Colon (tissue), 2 donors: ENCODE measurements at regions not wholly inside any gene's neighbourhood (a gene's known extent, or its start where the extent isn't known, plus 50 kb on each side); places are given as distances from the start of the nearest gene placed in this dataset.

Experiments
- FAIRE-seq: peaks from 2 replicates; lab custom pipeline; 2012; peaks lifted over from hg19 to GRCh38; lab: Jason Lieb, UNC
- donor health status: control.
- donor health status: control.

GRCh38 chr1:80048716-80049115, 1042.2 kb upstream of the ADGRL4 start:
- no peak for FAIRE-seq

DNA sequence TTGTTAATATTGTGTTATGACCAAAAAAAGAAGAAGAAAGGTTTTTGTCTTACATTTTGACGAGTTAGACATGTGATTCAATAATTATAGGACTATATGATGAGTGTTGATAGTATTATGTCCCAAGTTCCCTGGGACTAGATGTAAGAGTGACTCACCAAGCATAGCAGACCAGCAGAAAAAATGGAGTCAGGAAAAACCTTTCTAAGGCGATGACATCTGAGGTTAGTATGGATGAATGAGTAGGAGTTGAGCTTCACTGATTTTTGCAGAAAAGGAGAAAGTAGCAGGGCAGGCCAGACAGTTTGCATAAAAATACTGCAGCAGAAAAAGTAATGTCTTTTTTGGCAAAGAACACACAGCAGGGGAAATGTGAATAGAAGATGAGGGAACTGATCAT, 1041.3 kb upstream of the ADGRL4 start:
- no peak for FAIRE-seq

- no peak for FAIRE-seq
These were observed 1038.1 kb upstream of the ADGRL4 start for GRCh38 chr1:80044662-80045061.

GRCh38 chr1:80036690-80037432, 1030.3 kb upstream of the ADGRL4 start:
- no peak for FAIRE-seq

DNA sequence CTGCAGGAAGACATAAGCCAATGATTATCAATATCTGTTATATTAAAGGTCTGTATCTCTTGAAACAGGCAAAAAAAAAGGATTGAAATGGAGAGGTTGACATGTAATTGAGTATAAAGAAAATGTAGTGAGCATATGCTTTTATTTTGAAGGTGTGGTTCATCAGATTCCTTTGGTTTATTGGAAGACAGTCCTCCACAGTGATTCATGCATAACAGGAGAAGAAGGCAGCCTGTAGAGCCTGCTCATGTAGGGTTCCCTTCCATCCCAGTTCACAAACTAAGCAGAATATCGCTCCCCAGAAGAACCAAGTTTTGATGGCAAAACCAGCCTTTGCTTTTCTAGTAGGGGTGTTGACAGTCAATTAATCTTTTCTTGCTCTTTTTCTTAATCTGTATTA, 1016.8 kb upstream of the ADGRL4 start:
- FAIRE-seq: no peak

DNA sequence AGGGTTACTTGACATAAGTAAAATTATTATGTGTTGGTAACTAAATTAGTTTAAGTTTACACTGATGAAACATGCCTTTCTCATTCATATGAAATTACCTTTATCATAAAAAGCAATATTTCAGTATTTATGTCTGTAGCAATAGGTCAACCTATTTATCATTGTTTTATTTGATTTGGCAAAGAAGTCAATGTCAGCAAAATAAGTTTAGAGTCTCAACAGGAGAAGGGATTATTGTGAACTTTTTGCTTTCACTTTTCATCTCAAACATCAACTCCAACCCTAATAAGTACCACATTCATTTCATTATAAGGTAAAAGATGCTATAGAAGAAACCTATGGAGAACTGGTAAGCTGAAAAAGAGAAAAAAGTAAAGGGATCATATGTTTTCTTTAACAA, 1015.4 kb upstream of the ADGRL4 start:
- no peak for FAIRE-seq

- FAIRE-seq: no peak
These were observed 1011.8 kb upstream of the ADGRL4 start for GRCh38 chr1:80018348-80018747.

DNA sequence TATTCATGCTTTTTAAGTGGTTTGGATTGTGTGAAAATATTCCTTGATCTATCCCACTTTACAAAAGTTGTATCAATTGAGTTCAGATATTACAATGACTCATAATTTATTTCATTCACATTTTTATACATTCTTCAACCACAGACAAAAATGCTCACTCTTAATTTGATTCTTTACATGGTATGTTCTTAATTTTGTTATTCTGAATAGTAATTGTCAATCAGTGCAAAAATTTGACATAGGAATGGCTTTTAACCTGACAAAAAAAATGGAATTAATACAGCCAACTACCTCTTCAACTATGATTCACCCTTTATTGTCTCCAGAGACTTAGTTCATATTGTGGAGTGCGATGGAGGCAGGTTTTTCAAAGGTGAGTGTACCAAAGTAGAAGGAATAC, 1002.4 kb upstream of the ADGRL4 start:
- no peak for FAIRE-seq

GRCh38 chr1:80003250-80003649, 996.7 kb upstream of the ADGRL4 start:
- FAIRE-seq: no peak

GRCh38 chr1:79988401-79988800, 981.9 kb upstream of the ADGRL4 start:
- no peak for FAIRE-seq

DNA sequence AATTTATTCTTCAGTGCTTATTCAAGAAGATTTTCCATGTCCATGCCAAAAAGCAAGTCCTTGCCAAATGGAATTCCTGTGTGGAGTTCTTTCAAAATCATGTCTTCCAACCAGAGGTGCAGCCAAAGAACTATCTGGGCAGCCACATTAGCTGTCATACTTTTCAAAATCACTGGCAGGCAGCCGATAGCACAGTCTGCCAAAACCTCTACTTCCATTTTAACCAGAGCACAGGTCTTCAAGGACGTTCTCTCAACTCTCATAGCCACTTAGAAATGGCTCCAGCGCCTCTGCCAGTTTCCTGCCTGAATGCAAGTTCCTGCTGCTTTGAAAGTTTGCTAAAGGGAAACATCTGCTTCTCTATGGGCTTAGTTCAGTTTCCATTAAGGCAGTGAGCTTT, 975.7 kb upstream of the ADGRL4 start:
- no peak for FAIRE-seq

DNA sequence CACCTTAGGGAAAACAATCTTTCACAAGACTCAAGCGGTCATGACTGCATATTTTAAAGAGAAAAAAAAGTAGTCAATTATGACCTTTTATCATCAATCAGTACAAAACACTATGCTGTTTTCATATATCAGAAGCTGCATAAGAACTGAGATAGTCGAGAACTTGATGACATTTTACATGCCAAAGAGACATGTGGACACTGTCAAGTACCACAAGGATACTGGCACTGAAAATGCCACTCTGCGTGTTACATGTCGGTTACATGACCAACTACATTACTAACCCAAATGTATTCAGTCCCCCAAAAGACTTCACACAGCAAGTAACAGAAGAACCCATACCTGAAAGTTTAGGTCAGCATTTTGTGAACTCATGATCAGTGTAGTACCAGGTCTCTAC, 975.0 kb upstream of the ADGRL4 start:
- no peak for FAIRE-seq

- no peak for FAIRE-seq
These were observed 972.8 kb upstream of the ADGRL4 start for GRCh38 chr1:79979346-79979745.

DNA sequence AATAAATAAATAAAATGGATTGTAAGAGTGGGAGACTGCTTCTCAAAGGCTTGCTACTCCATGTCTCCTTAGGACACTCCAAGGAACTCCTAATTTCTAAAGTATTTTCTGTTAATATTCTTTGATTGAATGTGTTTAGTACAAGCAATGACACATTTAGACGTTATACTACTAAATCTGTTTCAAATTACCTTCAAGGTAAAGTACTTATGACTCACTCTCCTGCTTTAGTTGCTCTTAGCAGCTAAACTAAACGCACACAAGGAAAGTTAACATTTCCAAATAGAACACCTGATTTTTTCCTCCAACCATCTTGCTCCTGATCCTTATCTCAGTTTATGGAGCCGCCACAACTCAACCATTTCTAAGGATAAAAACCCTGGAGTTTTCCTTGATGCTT, 969.8 kb upstream of the ADGRL4 start:
- no peak for FAIRE-seq

DNA sequence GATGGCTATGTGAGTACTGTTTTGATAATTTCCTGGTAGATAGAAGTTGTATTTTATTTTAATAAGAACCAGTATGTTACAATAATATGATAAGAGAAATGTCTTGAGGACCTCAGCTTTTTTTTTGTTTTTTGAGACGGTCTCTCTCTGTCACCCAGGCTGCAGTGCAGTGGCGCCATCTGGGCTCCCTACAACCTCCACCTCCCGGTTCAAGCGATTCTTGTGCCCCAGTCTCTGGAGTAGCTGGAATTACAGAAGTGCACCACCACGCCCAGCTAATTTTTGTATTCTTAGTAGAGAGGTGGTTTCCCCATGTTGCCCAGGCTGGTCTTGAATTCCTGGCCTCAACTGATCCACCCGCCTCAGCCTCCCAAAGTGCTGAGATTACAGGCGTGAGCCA, 968.1 kb upstream of the ADGRL4 start:
- no peak for FAIRE-seq

DNA sequence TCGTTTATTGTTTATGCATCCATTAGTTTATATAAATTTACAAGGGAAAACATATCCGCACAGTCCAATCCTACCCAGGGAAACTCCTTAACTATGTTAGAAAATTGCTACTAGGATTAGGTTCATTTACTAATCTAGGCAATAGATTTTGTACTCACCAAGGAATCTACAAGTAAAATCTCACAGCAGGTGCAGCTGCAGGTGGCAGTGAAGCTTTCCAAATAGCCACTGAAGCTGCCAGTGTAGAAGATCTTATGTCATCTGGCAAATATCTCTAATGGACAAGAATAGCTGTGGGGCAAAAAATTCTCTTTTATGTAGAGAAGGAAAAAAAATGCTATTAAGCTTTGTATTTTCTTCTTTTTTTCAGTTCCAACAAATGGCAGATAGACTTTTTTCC, 963.4 kb upstream of the ADGRL4 start:
- no peak for FAIRE-seq

- no peak for FAIRE-seq
These were observed 959.9 kb upstream of the ADGRL4 start for GRCh38 chr1:79966438-79966837.

GRCh38 chr1:79959635-79960034, 953.1 kb upstream of the ADGRL4 start:
- no peak for FAIRE-seq

DNA sequence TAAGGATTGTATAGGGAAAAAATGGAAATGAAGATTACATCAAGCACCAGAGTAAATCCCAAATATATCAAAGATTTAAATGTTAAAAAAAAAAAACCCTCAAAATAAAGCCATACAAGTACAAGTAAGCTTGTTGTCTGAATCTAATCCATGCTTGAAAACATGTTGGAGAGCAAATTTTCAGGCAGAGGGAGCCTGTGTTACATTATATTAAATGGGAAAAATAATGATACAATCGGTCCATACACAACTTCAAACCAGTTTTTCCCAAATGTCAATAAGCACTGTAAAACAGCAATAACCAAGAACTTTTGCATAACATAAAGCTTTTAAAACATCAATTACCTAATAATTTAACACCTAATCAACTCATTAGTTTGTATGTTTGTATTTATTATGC, 949.4 kb upstream of the ADGRL4 start:
- no peak for FAIRE-seq

- FAIRE-seq: no peak
These were observed 944.0 kb upstream of the ADGRL4 start for GRCh38 chr1:79950511-79950910.

DNA sequence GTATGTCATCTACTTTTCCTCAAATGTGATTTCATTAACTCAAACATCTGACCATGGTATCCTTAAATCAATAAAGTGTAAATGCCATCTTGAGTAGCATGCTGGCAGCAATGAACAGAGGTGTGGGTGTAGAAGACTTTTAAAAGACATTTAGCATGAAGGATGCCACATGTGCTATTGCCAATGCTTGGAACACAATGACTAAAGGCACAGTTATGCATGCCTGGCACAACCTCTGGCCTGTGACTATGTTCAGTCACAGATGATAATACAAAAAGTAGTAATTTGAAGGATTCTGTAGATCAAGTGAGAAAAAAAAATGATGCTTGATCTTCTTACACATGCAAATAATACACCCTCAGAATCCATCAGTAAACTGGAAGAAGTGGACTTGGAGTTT, 938.9 kb upstream of the ADGRL4 start:
- FAIRE-seq: no peak

DNA sequence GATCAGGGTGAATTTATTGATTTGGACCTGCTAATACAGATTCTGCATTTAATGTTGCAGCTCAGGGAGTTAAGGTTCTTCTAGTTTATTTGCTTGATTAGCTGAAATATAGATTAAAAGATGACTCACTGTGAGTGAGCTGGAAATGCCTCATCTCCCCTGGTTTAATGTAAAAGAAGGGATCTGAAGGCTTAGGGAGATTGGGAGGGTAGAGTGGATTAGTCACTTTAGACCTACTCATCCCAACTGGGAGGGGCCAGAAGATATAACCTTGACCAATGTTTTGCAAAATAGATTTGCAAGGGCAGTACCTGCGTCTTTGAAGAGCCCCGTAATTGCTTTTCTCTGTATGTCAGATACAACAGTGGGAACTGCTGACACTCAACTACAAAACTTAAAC, 922.8 kb upstream of the ADGRL4 start:
- no peak for FAIRE-seq

DNA sequence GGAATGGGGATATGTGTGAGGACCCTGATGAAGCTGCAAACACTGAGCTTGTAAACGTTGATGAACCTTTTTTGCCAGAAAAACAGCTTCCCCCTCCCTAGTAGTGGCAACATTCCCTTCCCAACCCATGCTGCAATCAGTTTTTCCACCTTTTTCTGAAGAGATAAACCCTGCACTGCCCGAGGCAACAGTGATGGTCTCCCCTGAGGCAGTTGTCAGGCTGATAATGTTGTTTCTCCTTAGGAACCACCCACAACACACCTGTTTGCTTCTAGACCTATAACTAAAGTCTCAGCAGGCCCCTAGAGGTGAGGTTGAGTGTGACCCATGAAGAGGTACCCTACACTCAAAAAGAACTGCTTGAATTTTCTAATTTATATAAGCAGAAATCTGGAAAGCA, 922.4 kb upstream of the ADGRL4 start:
- FAIRE-seq: no peak

DNA sequence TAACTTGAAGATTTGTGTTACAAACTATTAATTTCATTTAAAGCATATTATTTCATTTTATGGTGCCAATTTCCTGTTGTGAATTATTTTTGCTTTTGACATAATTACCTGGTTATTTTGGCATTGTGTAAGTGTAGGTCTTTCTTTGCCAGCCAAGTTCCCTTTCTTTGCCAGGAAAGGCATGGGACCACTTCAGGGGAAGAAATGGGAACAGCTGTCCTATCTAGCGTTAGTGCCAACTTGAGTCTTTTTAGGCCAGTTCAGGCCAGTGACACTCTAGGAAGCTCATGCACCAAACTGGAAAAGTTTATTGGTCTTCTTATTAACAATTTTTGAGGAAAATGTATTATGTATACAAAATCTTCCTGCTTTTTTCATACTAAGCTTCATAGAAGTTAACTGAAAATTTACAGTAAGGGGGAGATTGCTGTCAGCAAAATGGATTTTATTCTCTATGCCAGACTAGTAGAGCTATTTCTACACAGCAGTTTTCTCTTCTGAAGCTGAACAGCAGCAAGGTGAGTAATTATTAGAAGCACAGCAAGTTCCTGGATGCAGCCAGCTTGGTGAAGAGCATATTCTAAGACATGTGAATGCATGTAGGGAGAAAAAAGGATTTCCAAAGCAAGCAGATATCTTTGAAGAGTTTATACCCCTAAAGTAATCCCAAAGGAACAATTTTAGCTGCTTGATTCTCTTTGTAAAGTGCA, 914.6 kb upstream of the ADGRL4 start:
- no peak for FAIRE-seq
